GM12873 (cell line): ENCODE measurements at regions not wholly inside any gene's neighbourhood (a gene's known extent, or its start where the extent isn't known, plus 50 kb on each side); places are given as distances from the start of the nearest gene placed in this dataset.

ENCODE experiments used
- CTCF ChIP-seq: IDR thresholded peaks from 2 replicates; pipeline ENCODE4 v1.5.1; 2012; ENCODE audit warnings: low read depth, mild to moderate bottlenecking, moderate library complexity, low read length, control low read depth; ENCODE audit not compliant: insufficient read depth; ENCODE audit errors: missing control alignments

GRCh38 chr1:221276896-221277409 is 397.7 kb downstream of the HLX start:
- TF ChIP-seq CTCF, result no peak

DNA sequence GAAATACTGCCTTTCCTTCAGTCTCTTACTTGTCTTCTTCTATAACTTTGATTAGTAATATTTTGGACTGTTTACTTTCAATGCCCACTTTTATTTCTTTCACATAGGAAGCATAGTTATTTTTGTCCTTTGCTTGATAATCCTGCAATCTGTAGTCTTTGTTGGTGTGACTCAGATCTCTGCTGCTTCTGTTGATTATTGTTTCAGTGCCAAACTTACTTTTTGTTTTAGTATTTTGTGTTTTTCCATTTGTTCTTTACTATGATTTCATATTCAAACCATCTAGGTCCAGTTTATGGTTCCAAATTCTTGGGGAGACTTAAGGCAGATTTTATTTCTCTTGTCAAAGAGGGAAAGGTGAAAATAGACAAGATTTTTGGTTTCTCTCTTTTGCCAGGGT is 399.9 kb downstream of the HLX start:
- no peak for TF ChIP-seq CTCF

GRCh38 chr1:221283532-221283931 is 404.3 kb downstream of the HLX start:
- TF ChIP-seq CTCF, result no peak

- no peak for TF ChIP-seq CTCF
Observed at GRCh38 chr1:221284028-221284427, 404.8 kb downstream of the HLX start.

GRCh38 chr1:221286399-221286798 is 407.2 kb downstream of the HLX start:
- no peak for TF ChIP-seq CTCF

DNA sequence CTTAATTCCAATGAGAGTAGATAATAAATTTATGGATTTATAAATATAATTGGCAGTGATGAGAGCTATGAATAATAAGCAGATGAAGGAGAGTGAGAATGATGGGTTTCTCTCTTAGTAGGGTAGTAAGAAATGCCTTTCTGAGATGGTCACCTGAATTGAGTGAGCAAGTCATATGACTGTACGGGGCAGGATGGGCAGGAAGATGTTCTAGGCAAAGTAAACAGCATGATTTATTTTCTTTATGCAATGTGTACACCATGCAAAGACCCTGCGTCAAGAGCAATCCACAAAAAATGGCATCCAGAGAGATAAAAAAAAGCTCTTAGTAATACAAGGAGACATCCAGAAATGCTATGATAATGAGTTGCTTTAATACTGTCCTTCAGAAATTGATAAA is 409.9 kb downstream of the HLX start:
- no peak for TF ChIP-seq CTCF

DNA sequence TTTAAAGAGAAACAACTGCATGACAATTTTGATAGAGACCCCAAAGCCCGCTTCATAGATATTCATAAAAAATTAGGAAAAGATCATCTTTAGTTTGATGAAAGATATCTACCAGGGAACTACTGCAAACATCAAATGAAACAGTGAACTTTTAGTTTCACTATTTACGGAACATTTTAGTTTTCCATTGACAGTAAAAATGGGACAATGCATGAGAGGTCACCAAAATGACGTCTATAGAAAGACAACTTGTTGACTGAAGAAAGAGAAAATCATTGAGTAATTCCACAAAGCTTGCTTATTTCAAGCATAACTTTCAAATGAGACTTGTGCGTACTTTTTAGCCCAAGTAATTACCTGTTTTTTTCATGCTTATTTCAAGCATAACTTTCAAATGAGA is 411.4 kb downstream of the HLX start:
- TF ChIP-seq CTCF, result no peak

GRCh38 chr1:221291113-221291512 is 411.9 kb downstream of the HLX start:
- no peak for TF ChIP-seq CTCF
